ENCODE measurements at regions not wholly inside any gene's neighbourhood (a gene's known extent, or its start where the extent isn't known, plus 50 kb on each side); places are given as distances from the start of the nearest gene placed in this dataset.
"Not testable (repeated sequence)": the region's sequence is repeated elsewhere in the genome, so short reads cannot be mapped to it uniquely, and the experiment has no call there.

DNA sequence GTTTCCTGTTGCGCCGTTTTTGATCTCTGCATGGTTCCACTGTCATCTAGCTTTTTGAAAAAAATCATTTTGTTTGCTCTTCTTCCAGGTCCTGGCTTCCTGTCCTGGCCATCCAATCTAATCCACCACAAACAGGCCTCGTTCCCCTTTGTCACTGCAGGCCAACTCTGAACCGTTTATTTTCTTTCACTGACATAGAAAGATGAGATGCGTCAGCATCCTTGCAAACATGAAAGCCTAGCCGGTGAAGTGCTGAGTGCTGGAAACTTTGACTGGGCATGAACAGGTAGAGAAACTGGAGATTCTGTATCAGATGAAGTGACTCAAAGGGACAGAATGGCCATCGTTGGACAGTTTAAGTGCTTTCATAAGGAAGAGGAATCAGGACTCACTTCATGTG is 1247.8 kb downstream of the TYW1 start:
- DNase-seq (ENCODE audit: low spot score), result no peak

DNA sequence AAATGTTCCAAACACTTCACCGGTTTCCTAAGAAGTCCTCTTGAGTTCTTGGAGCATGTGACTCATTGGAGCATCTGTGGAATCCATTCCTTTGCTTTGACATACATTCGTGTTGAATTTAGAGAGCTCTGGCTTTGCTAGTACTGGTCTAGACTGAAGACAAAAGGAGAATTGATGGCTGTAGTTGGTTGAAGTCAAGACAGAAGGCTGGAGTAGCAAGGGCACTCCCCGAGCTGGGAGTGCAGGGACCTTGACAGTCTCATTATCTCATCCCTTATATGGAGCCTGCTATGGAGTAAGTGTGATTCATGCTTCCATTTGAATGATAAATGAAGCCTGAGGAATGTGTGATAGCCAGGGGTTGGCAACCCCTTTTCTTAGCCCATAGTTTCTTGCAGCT is 1249.1 kb downstream of the TYW1 start:
- DNase-seq (ENCODE audit: low spot score), result no peak

DNA sequence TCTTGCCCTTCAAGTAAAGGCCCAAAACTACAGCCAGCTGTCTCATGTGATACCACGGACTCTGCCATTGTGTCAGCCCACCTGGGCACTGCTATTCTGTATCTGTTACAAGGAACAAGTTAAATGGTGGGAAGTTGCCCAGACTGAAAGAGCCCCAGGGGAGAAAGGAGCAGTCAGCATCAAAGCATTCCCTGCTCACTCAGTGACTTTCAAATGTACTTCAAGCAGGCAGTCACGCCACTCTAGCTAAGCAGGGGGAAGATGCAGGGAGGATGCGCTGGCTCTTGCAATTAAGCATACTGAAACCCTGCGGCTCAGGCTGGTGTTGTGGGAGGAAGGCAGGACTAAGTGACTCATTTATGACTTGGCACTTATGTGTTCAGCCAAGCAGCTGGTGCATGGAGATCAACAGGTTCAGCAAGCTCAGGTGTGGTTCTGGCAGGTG is 1249.6 kb downstream of the TYW1 start:
- no peak for DNase-seq (ENCODE audit: low spot score)

DNA sequence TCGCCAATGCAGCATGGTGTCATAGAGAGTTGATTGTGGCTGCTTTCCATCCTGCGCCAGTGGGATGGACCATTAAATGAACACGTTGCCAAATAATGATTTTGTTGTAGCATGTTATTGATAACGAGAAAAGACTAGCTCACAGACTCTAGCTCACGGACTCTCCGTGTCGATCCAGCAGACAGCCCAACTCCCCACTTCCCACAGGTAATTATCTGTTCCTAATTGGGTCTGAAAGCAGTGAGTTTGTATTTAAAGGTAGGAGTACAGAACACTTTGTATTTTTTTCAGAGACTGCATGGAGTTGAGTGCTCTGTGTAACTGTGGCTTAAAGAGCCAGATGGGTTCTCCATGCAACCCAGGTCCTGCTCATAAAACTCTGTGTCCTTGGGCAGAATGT is 1250.5 kb downstream of the TYW1 start:
- no peak for DNase-seq (ENCODE audit: low spot score)

DNA sequence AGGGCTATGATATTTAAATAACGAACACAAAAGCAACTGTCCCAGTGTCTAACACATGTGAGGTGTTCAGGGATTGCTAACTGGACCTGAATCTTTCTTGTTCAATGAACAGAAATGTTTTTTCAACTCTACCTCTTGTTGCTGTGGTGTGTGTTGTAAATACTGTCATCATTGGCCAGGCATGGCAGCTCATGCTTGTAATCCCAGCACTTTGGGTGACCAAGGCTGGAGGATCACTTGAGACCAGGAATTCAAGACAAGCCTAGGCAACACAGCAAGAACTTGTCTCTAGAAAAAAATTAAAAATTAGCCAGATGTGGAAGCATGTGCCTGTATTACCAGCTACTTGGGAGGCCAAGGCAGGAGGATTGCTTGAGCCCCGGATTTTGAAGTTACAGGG is 1250.9 kb downstream of the TYW1 start:
- DNase-seq (ENCODE audit: low spot score), result no peak

DNA sequence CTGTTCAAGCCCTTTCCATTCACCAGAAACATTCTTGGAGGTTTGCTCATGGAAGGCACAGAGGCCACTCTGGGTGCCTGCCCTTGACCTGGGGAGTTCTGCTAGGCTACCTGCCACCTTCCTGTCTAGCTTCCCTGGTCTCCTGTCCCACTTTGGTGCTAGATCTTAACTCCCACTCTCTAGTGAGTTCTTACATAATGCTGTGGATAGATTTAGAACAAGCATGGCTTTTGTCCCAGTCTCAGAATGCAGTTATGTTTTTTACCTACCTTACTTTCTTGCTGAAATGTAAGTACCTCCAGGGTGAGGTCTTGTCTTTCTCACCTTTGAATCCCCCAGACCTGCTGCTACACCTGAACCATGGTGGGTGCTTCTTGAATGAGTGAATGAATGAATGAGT is 1252.3 kb downstream of the TYW1 start:
- no peak for DNase-seq (ENCODE audit: low spot score)

DNA sequence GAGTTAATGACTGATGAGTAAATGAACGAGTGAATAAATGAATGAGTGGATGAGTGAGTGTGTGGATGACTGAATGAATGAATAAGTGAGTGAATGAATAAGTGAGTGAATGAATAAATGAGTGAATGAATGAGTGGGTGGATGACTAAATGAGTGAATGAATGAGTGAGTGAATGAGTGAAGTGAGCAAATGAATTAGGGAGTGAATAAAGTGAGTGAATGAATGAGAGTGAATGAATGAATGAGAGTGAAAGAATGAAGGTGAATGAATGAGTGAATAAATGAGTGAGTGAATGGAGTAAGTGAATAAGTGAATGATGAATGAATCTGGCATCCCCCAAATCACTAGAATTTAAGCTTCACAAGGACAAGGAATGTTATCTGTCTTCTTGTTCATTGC is 1253.0 kb downstream of the TYW1 start:
- DNase-seq (ENCODE audit: low spot score), result no peak

DNA sequence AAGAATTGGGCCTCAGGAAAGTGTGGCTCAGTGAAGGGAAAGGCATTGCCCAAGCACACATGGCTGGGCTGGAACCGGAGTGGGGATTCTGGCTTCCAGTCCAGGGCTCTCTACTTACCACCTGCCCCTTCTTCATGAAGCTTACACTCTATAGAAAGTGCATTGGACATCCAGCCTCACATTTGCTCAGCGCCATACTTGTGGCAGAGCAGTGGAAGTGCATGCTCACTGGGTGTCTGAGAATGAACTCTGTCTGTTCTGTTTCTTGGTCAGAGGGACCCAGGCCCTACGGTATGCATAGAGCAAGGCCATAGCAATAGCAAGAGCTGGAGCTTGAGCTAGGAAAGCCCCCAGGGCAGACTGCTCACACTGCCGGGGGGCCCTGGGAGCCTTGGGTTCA is 1253.5 kb downstream of the TYW1 start:
- no peak for DNase-seq (ENCODE audit: low spot score)

DNA sequence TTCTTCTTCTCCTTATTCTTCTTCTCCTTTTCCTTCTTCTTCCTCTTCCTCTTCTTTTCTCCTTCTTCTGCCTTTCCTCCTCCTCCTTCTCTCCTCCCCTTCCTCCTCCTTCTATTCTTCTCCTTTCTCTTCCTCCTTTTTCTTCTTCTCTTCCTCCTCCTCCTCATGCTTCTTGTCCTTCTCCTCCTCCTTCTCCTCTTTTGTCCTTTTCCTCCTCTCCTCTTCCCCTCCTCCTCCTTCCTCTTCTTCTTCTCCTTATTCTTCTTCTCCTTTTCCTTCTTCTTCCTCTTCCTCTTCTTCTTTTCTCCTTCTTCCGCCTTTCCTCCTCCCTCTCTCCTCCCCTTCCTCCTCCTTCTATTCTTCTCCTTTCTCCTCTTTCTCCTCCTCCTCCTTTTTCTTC is 1258.2 kb downstream of the TYW1 start:
- not testable (repeated sequence) for DNase-seq (ENCODE audit: low spot score)

DNA sequence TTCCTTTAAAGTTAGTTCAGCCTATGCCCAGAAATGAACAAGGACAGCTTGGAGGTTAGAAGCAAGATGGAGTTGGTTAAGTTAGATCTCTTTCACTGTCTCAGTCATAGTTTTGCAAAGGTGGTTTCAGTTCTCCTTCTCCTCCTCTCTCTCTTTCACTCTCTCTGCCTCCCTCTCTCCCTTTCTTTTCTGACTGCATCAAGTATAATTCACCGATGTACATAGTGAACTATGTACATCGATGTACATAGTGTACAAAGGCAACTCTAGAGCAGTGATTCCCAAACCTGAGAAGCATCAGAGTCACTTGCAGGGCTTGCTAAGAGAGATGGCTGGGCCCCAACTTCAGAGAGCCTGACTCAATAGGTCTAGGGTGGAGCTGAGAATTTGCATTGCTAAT is 1259.7 kb downstream of the TYW1 start:
- no peak for DNase-seq (ENCODE audit: low spot score)

DNA sequence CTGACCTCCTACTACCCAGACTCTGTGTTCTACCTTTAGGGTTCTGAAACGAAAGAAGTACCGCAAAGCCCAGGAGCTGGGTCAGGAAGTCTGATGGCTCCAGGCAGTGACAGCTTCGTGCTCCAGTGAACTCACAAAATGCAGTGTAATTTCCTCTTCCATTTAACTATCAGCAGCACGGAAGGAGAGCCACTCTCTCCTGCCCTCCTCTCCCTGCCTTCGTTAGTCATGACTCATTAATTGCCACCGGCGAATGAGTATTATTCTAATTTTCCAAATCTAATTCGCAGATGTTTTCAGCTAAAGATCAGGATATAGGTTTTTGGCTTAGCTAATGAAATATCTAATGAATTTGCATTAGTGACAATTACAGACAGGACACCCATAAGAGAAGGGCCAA is 1262.0 kb downstream of the TYW1 start:
- no peak for DNase-seq (ENCODE audit: low spot score)

DNA sequence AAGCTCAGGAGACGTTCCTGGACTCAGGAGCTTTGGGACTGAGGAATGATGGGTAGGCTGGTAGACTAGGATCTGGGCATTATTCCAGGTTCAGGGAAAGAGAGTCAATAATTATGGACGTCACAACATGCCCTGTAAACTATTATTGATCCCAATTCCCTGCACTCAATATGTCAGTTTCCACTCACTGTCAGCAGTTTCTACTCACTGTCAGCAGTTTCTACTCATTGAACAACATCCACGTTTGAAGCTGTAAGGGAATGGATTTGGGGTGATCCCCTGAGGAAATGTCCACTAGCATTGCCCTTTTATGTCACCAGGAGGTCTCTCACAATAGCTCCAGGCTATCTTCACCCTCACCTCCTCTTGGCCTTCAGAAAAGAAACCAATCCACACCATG is 1268.6 kb downstream of the TYW1 start:
- no peak for DNase-seq (ENCODE audit: low spot score)

DNA sequence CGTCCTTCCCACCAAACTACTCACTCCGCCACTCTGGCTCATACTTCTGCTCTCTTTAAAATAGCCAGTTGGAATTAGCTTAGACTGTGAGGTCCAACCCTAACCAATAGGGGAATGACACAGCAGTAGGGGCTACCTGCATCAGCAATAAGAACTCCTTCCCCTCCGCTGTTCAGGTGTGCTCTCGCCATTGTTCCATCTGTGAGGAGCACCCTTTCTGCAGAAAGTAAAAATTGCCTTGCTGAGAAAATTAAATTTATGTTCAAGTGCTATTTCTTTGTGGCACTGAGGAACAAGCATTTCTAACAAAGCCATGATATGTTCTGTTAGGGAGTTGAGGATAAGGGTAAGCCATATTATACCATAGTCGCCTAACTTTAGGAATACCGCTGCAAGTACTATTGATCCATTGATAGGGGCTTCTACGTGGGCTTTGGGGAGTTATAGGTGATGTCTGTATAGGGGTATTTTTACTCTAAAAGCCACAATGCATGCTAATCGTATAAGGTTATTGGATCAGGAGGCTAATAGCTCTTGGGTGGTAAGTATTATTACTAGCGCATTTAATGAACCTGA is 1269.5 kb downstream of the TYW1 start:
- no peak for DNase-seq (ENCODE audit: low spot score)

DNA sequence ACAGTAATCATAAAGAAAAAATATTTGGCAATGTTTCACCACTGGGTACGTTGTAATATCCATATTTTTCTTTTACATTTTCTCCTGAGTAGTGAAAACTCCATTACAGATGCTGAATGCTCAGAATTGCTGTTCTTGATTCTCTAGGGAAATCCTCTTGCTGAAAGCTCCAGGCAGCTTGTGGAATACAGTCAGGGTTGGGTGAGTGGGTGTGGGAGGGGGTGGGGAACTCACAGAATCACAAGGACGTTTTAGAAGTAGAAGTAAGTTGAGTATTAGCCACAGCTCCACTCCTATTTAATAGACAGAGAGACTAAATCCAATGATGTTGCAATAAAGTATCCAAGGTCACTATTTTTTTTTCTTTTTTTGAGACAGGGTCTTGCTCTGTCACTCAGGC is 1270.9 kb downstream of the TYW1 start:
- no peak for DNase-seq (ENCODE audit: low spot score)

DNA sequence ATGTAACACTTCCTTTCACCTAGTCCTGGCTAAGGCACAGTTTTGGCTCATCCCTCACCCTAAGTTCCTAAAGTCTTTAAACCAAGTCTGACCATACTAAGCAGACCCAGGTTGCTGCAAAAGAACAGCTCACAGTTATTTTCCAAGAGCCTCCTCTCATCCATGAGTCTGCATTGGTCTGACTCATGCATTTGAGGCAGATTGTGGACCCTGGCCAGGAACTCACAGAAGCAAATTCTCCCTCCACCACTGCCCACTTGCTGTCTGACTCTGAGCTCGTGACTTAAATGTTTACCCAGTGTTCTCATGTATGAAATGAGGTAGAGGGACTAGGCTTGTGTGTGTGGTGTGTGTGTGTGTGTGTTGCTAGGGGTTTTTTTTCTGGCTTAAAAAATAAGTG is 1272.8 kb downstream of the TYW1 start:
- no peak for DNase-seq (ENCODE audit: low spot score)

DNA sequence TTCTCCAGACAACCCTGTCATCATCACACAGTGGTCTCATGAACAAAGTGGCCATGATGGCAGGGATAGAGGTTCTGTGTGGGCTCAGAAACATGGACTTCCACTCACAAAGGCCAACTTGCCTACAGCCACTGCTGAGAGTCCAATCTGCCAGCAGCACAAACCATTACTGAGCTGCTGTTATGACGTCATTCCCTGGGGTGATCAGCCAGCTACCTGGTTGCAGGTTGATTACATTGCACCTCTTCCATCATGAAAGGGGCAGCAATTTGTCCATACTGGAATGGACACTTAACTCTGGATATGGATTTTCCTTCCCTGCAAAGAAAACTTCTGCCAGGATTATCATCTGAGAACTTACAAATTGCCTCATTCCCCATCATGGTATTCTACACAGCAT is 1275.9 kb downstream of the TYW1 start:
- no peak for DNase-seq (ENCODE audit: low spot score)

DNA sequence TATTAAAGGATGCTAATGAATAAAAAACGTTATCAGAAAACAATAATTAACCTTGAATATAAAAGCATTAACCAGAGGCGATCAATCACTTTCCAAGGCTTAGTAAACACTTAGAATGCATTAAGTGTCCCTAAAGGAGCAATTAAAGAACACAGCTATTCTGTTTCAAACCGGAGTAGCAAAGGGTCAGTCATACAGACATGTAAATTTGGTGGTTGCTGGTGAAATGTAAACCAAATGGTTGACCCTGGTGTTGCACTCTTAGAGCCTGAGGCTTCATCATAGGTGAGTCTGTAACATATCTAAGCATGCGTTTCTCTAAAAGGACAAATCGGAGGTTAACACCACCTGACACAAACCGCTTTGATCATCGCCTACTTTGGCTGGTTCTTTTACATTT is 1280.1 kb downstream of the TYW1 start:
- no peak for DNase-seq (ENCODE audit: low spot score)

DNA sequence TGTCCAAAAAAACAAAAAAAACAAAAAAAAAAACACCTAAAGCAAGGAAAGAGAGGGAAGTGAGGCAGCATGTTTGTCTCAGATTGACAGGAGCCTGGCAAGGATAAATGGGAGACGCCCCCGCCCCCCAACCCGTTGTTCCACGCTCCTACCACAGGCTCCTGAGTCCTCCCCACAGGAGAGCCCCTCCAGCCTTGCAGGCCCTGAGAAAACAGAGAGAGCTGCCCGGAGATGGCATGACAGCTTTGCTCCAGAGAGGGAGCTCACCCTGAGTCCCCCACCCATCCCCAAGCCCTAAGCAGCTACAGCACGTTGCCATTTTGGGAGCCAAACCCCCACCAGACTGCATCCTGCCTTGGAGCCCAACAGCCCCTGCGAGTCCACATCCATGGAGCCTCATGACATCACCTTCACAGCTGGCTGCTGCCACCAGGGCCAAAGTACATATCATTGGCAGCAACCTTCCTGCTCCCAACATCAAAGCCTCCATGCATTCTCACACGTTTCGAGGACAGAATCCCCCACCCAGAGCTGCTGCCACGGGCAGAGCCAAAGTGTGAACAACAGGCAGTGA is 1283.3 kb downstream of the TYW1 start:
- no peak for DNase-seq (ENCODE audit: low spot score)

DNA sequence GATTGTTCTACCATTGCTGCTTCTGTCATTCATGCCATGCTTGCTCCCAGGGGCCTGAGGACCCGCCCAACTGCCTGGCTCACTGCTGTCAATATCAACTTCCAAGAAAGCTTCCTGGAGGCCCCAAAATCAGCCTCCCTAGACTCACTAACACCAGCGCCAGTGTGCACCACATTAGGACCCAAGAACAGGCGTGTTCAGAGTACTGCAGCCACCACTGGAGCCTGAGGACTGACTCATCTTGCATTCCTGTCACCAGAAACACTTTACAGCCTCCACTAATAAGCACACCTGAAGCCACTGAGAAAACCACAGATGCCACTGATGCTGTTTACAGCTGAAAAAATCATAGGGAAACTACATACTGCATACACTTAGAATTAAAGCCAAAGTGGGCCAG is 1284.3 kb downstream of the TYW1 start:
- DNase-seq (ENCODE audit: low spot score), result no peak

DNA sequence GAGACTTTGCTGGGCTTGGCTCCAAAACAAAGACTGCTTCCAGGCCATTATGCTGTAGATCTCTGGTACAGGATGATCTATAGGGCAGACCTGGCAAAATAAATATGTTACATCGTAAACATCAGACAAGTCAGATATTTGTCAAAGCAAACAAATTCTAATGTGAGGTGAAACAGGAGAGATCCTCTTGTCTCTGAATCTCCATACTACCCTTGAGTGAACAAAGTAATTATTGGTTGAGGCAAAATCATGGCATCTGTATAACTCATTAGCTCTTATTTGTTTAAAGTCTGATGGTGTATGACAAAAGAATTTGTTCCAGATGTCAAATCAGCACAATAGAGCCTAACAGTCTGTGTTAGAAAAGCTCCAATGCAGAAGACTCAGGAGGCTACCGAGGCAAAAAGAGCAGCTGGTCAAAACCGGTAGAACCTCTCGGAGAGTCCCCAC is 1291.5 kb downstream of the TYW1 start:
- no peak for DNase-seq (ENCODE audit: low spot score)

DNA sequence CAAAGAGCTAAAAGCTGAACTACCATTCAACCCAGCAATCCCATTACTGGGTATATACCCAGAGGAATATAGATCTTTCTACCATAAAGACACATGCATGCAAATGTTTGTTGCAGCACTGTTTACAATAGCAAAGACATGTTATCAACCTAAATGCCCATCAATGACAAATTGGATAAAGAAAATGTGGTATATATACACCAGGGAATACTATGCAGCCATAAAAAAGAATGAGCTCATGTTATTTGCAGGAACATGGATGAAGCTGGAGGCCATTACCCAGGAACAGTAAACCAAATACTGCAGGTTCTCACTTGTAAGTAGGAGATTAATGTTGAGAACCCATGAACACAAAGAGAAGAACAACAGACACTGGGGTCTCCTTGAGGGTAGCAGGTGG is 1295.1 kb downstream of the TYW1 start:
- no peak for DNase-seq (ENCODE audit: low spot score)

DNA sequence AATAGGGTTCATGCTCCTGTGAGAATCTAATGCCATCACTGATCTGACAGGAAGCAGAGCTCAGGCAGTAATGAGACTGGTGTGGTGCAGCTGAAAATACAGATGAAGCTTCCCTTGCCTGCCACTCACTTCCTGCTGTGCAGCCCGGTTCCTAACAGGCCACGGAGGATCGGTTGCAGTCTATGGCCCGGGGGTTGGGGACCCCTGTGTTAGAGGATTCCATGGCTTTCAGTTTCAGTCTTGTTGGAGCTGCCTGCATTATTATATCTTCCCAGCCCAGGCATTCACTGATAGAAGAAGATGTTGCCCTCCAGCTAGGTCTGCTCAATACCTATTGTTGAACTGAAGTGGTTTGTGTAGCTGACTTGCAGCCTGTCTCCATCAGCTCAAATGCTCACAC is 1298.8 kb downstream of the TYW1 start:
- no peak for DNase-seq (ENCODE audit: low spot score)

DNA sequence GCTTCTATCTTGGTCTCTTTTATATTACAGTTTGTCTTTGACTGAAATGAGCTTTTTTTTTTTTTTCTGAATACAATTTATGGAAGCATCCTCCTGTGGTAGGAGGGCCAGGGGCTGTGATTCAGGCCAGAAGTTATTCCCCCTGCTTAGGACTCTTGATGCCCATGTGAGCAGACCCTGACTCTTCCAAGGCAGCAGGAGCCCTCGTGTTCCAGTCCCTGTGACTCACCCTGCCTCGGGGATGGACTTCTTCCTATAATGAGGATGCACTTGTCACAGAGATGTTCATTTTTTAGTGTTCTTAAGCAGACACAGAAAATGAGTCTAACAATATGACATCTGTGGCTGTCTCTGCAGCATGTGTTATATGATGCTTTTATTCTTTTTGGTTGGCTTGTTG is 1293.7 kb upstream of the AUTS2 start:
- no peak for DNase-seq (ENCODE audit: low spot score)

DNA sequence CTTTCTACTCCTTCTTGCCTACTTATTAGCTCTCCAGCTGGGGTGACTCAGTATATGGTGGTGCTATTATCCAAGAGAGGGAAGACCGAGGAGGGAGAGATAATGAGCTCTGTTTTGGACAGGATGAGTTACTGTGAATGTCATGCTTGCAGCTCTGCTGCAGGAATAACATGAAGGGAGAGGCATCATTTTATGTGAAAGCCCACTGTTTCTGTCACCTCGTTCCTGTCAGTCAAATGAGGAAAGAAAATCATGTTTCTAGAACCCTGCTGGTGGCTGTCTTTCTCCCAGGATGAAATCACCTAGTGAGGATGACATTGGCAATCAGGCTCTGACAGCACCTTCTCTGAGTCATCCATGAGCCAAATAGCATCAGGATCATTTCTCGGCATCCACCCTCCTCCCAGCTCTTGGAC is 1291.6 kb upstream of the AUTS2 start:
- no peak for DNase-seq (ENCODE audit: low spot score)

DNA sequence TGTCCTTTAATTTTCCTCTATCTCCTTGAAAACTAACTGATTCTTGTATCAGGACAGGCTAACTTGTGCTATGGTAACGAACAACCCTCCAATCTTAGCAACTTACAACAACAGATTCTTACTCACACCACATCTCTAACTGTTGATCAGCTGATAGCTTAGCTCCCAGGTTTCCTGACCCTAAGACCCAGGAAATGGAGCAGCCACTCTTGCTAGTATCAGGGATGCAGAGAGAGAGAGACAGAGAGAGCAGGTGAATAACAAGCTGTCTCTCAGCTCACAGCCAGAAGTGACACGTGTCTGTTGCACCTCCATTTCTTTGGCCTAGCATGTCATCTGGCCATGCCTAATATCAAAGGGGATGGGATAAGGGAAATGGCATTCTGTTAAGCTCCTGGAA is 1289.0 kb upstream of the AUTS2 start:
- DNase-seq (ENCODE audit: low spot score), result no peak

All from CD4-positive, alpha-beta T cell treated with Interleukin-2 at 100 ng/mL for 4 hours (primary cell).